HG02840 (cell line): ENCODE measurements at regions not wholly inside any gene's neighbourhood (a gene's known extent, or its start where the extent isn't known, plus 50 kb on each side); places are given as distances from the start of the nearest gene placed in this dataset.

Experiments
- ATAC-seq: cut with Tn5 transposase; IDR thresholded peaks from one replicate; pipeline ENCODE4 v1.9.1; 2021; ENCODE audit warnings: mild to moderate bottlenecking, moderate library complexity, moderate number of reproducible peaks; ENCODE audit not compliant: unreplicated experiment, low FRiP score

GRCh38 chr2:12320027-12320734 is 396.6 kb upstream of the TRIB2 start:
- ATAC-seq, result no peak

GRCh38 chr2:12320991-12321641 is 395.6 kb upstream of the TRIB2 start:
- no peak for ATAC-seq

- ATAC-seq, result no peak
These were observed 394.9 kb upstream of the TRIB2 start for GRCh38 chr2:12321886-12322285.

GRCh38 chr2:12325806-12326205 is 390.9 kb upstream of the TRIB2 start:
- ATAC-seq, result no peak

- no peak for ATAC-seq
These were observed 390.1 kb upstream of the TRIB2 start for GRCh38 chr2:12326449-12327190.

- no peak for ATAC-seq
These were observed 385.8 kb upstream of the TRIB2 start for GRCh38 chr2:12330916-12331315.

- no peak for ATAC-seq
These were observed 385.0 kb upstream of the TRIB2 start for GRCh38 chr2:12331698-12332097.

GRCh38 chr2:12333293-12333692 is 383.4 kb upstream of the TRIB2 start:
- ATAC-seq, result no peak

- ATAC-seq, result no peak
These were observed 382.2 kb upstream of the TRIB2 start for GRCh38 chr2:12334412-12334966.

- no peak for ATAC-seq
These were observed 381.6 kb upstream of the TRIB2 start for GRCh38 chr2:12335131-12335530.

- ATAC-seq, result no peak
These were observed 380.7 kb upstream of the TRIB2 start for GRCh38 chr2:12335995-12336394.

- no peak for ATAC-seq
These were observed 377.6 kb upstream of the TRIB2 start for GRCh38 chr2:12338946-12339697.

- no peak for ATAC-seq
These were observed 376.6 kb upstream of the TRIB2 start for GRCh38 chr2:12340164-12340563.

GRCh38 chr2:12341215-12341614 is 375.5 kb upstream of the TRIB2 start:
- no peak for ATAC-seq

GRCh38 chr2:12341920-12342319 is 374.8 kb upstream of the TRIB2 start:
- no peak for ATAC-seq

- no peak for ATAC-seq
These were observed 373.6 kb upstream of the TRIB2 start for GRCh38 chr2:12343141-12343540.

- ATAC-seq, result no peak
These were observed 369.7 kb upstream of the TRIB2 start for GRCh38 chr2:12347066-12347493.

GRCh38 chr2:12348216-12348615 is 368.5 kb upstream of the TRIB2 start:
- ATAC-seq, result no peak

GRCh38 chr2:12350821-12351220 is 365.9 kb upstream of the TRIB2 start:
- no peak for ATAC-seq

GRCh38 chr2:12352889-12353288 is 363.8 kb upstream of the TRIB2 start:
- ATAC-seq, result no peak

GRCh38 chr2:12361506-12361905 is 355.2 kb upstream of the TRIB2 start:
- ATAC-seq, result no peak
